ENCODE measurements at regions not wholly inside any gene's neighbourhood (a gene's known extent, or its start where the extent isn't known, plus 50 kb on each side); places are given as distances from the start of the nearest gene placed in this dataset.

- no peaks in the 10 kb centered on the region for H3K27me3 ChIP-seq (ENCODE audit: control insufficient read depth, insufficient read depth, low read length)
- FAIRE-seq (no peak), DNase-seq (no peak)
- no peak for TF ChIP-seq CTCF (IDR thresholded peaks at IDR 0.05; ENCODE audit: borderline replicate concordance, extremely low read depth, insufficient read depth)
- H3K4me1 ChIP-seq (ENCODE audit: control insufficient read depth in 2 of 3, insufficient read depth in 2 of 3, low read depth in 1 of 3, low read length in 3 of 3) = peaks cover 0 to 5% (median 0%) of the 10 kb centered on the region in 3 donors
- H3K9ac ChIP-seq (ENCODE audit: low read length in 3 of 3) = no peak overlapping the region
- H3K27ac ChIP-seq (ENCODE audit: low read depth in 2 of 2, low read length in 2 of 2) = no peak overlapping the region
- intact Hi-C loops (cut with DNase I) = no loop called here
- H3K4me3 ChIP-seq (ENCODE audit: low read length in 3 of 3) = no peak overlapping the region
- no peaks in the 10 kb centered on the region for H3K36me3 ChIP-seq (ENCODE audit: control insufficient read depth in 2 of 3, insufficient read depth in 3 of 3, low read length in 3 of 3)
- no peaks in the 10 kb centered on the region for H3K9me3 ChIP-seq (ENCODE audit: control insufficient read depth in 2 of 3, insufficient read depth in 1 of 3, low read length in 3 of 3)
Measured at GRCh38 chr6:146889303-146889702, 290.5 kb downstream of the ADGB start.

- FAIRE-seq = no peak
- Histone ChIP-seq H3K9me3 (ENCODE audit: control insufficient read depth in 2 of 3, insufficient read depth in 1 of 3, low read length in 3 of 3) (no peaks in the 10 kb centered on the region), H3K36me3 (ENCODE audit: control insufficient read depth in 2 of 3, insufficient read depth in 3 of 3, low read length in 3 of 3) (no peaks in the 10 kb centered on the region), H3K4me3 (ENCODE audit: low read length in 3 of 3) (no peak overlapping the region), H3K9ac (ENCODE audit: low read length in 3 of 3) (no peak overlapping the region), H3K27me3 (ENCODE audit: control insufficient read depth, insufficient read depth, low read length) (no peaks in the 10 kb centered on the region), H3K27ac (ENCODE audit: low read depth in 2 of 2, low read length in 2 of 2) (no peak overlapping the region), H3K4me1 (ENCODE audit: control insufficient read depth in 2 of 3, insufficient read depth in 2 of 3, low read depth in 1 of 3, low read length in 3 of 3) (no peaks in the 10 kb centered on the region)
- no peak for TF ChIP-seq CTCF (IDR thresholded peaks at IDR 0.05; ENCODE audit: borderline replicate concordance, extremely low read depth, insufficient read depth)
- intact Hi-C loops (cut with DNase I) = no loop called here
- no peak for DNase-seq
Measured at GRCh38 chr6:146890172-146890571, 291.4 kb downstream of the ADGB start.

GRCh38 chr6:146890644-146891434 lies 292.1 kb downstream of the ADGB start:
- intact Hi-C loops (cut with DNase I) = no loop called here
- H3K9ac ChIP-seq (ENCODE audit: low read length in 3 of 3) = no peak overlapping the region
- H3K9me3 ChIP-seq (ENCODE audit: control insufficient read depth in 2 of 3, insufficient read depth in 1 of 3, low read length in 3 of 3) = no peaks in the 10 kb centered on the region
- no peaks in the 10 kb centered on the region for H3K27me3 ChIP-seq (ENCODE audit: control insufficient read depth, insufficient read depth, low read length)
- H3K4me1 ChIP-seq (ENCODE audit: control insufficient read depth in 2 of 3, insufficient read depth in 2 of 3, low read depth in 1 of 3, low read length in 3 of 3) = no peaks in the 10 kb centered on the region
- TF ChIP-seq CTCF (IDR thresholded peaks at IDR 0.05; ENCODE audit: borderline replicate concordance, extremely low read depth, insufficient read depth) = peak; percentile 14
- FAIRE-seq (no peak), DNase-seq (no peak)
- no peaks in the 10 kb centered on the region for H3K36me3 ChIP-seq (ENCODE audit: control insufficient read depth in 2 of 3, insufficient read depth in 3 of 3, low read length in 3 of 3)
- no peak overlapping the region for H3K27ac ChIP-seq (ENCODE audit: low read depth in 2 of 2, low read length in 2 of 2)
- H3K4me3 ChIP-seq (ENCODE audit: low read length in 3 of 3) = no peak overlapping the region
